ENCODE measurements at regions not wholly inside any gene's neighbourhood (a gene's known extent, or its start where the extent isn't known, plus 50 kb on each side); places are given as distances from the start of the nearest gene placed in this dataset.

DNA sequence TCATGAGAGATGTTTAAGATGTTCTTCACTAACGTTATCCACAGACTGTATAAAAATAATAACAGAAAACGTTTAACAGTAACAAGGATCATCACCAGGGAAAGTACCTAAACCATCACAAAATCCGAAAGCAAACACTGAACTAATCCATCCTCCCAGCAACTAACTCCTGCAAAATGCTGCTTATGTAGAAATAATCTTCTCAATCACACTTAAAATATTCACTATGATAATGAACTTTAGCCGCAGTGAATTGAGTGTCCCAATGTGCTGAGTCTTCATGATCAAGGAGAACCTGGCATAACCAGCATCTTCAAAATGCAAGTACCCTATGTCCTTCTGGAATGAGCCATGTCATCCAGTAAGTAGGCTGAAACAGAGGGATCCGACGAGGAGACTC, 166.1 kb downstream of the LTN1 start:
- no peak for DNase-seq (ENCODE audit: low spot score)

DNA sequence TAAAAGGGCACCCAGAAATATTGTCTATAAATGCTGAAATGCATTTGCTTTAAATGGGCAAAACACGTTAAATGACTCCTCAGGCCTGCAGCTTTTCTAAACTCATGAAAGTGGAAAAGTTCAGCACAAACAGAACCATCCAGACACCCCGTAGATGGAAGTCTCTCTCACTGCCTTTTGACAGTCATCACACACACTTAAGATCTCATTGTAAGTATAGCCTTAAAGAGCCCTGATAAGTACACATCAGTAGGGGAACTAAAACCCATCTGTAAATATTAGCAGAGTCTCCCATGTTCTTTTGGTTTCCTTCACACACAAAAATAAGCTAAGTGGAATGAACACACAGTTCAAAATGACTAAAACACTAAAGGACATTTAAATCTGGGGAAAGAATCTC, 166.7 kb downstream of the LTN1 start:
- no peak for DNase-seq (ENCODE audit: low spot score)

DNA sequence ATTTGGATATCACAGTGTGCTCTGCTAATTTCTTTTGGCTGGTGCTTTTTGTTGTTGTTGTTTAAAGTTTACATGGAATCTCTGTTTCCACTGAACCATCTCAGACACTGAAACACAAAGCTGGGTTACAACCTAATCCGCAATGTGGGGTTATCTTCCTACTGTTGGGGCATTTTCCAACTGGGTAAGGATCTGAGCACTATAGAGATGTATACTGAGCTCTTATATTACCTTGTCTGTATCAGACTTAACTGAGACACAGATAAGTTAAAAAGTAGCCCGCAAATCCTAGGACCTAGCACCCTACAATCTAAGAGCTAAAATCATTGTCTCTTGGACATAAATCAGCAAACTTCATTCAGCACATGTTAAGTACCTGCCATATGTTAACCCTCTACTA, 169.2 kb downstream of the LTN1 start:
- no peak for DNase-seq (ENCODE audit: low spot score)

DNA sequence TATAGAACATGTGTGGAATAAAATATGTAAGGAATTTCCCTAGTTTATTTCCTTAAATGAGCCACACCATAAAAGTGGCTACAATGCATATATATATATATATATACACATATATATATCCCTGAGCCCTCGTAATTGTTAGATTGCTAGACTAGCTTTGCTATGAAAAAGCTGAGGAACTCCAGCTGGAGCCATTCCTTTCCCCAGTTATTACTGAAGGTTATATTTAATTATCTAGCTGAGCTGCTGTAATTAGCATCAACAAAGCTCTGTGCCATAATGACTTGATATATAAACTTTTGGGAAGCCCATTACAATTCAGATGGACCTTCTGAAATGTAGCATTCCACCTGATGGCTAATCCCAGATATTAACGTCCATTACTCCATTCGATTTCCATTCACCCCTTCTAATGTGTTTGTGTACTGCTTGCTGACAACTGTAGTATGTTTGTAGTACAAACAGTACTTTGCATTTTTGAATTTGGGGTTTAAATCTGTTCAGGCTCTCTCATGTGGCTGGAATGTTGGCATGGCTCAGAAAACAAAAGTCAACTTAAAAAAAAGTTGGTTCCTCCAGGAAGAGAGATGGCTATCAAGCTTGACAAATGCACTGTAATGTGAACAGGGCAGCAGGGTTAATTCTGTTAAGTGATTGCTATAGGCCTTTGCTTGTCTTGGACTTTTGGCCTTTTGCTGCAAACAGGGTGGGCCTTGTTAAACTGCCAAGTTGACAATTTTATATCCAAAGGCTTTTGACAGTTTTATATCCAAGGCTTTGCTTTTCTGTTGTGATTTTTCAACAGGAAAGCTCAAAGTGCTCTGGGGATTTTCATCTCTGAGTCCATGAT, 170.0 kb downstream of the LTN1 start:
- DNase-seq (ENCODE audit: low spot score): no peak

DNA sequence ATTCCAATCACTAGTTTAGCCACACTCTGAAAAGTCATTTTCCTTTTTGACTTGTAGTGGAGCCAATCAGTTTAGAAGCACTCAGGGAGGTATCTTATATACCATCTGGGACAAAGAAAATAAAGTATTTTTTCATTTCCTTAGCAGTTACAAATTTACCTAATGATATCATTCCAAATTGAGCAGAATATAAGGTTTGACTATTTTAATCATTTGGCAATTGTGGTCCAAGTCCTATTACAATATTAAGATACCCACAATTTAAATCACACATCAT, 170.6 kb downstream of the LTN1 start:
- no peak for DNase-seq (ENCODE audit: low spot score)

DNA sequence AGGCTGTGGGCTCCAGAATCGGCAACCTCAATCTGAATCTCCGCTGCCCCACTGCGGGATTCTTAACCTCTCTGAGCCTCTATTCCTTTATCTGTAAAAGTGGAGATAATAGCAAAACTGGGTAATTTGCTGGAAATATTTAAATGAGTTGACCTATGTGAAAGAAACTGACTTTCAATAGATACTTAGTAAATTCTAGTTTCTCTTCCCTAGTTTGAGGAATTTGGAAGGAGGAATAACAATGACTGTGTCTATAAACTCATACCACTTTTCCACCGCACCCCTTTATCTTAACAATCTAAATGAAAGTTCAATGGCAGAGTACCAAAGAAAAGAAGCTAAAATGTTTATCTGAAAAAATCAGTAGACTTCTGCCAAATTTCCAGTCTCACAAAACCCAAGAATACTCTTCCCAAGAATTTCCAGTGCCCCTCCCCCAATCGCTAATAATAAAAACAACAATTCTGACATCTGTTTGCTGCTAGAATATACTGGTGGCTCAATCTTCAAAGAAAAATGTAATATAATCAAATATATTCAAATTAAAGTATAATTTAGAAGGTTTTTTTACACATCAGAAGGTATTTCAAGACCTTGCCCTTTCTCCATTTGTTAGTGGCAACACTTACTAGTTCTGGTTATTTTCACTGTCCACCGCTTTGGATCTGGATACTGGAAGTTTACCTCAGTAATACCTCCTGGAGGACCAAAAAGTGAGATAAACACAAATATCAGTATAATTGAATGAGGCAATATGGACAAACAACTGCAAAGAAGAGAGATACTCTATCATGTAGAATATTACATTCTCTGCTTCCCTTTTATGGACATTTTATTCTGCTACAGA, 171.2 kb downstream of the LTN1 start:
- DNase-seq (ENCODE audit: low spot score): no peak

DNA sequence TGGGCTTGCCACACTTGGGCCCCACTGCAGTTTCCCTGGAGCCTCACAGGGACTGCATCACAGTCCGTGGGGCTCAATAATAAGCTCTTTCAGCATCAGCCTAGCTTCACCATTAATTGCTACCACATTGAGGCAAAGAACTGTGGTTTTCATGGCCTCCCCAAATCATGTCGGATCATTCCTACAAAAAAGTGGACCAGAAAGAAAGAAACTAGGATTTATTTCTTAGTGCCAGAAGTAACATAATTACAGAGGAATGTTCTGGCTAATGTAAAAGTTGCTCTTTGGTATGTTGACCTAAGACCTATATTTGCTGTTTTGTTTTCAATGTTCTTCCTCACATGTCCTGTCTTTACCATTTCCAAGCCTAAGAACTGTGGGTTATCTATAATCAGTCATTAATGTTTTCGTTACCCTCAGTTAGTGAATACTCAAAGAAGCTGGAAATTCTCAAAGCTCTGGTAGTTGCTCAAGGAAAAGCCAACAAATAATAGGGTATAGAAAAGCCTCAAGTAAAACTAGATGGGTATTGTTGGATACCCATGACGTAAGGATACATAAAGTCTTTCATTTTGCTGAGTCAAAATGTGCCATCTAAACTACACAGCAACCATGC, 173.9 kb downstream of the LTN1 start:
- no peak for DNase-seq (ENCODE audit: low spot score)

DNA sequence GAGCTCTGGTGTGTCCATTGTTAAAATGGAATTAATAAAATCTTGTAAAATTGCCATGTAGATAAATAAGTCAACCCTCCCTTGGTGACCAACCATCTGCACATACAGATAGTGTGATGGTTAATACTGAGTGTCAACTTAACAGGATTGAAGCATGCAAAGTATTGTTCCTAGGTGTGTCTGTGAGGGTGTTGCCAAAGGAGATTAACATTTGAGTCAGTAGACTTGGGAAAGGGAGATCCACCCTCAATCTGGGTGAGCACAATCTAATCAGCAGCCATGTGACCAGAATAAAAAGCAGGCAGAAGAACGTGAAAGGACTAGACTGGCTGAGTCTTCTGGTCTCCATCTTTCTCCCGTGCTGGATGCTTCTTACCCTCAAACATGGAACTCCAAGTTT, 174.8 kb downstream of the LTN1 start:
- DNase-seq (ENCODE audit: low spot score): no peak

DNA sequence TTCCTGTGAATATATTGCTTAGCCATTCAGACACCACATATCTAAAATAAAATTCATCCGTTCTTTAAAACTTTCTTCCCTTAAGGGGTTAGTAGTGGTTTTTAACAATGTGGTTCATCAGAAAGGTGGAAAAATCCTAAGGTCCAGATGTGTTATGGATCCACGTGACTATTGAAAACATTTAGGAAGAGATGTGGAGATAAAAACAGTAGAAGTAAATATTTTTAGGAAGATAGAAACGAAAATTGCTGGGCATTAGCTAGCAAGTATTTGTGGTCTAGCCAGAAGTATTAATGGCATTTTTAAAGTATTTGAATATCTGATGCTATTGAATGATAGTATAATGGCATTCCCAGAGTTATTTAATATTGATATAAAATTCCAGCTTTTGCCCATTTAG, 180.8 kb downstream of the LTN1 start:
- no peak for DNase-seq (ENCODE audit: low spot score)

DNA sequence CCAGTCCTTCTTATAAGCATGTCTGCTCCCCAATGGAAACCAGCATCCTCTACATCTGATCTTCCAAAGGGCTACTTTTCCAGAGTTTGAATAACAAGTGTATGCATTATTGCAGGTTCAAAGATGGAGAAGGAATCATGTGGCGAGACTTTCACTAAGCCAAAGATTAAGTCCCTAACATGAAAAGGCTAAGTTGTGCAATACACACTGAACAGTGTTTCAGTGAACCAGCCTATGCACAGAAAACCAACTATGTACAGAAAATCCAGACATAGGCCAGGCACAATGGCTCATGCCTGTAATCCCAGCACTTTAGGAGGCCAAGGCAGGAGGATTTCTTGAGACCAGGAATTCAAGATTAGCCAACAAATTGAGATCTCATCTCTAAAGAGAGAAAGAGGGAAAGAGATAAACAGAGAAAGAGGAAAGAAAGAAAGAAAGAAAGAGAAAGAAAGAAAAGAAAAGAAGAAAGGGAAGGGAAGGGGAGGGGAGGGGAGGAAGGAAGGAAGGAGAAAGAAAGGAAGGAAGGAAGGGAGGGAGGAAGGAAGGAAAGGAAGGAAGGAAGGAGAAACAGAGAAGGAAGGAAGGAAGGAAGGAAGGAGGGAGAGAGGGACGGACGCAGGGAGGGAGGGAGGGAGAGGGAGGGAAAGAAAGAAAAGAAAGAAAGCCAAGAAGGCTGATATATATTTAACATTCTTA, 181.7 kb downstream of the LTN1 start:
- no peak for DNase-seq (ENCODE audit: low spot score)

DNA sequence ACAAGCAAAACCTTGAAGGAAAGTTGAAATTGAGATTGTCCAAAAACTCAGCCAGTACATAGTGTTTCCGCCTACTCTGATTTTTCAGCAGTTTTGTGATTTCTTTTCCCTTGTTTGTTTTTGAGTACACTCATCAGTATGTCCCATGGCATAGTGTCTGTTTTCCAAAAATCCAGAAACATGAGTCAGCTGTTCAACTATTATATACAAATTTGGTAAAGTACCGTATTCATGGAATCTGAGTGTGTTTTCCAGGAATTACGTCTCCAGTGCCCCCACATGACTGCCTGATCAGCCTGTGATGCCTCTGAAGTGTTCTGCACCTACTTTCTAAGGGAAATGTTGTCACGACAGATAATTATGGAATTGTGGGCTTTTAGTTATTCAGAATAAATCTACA, 186.8 kb downstream of the LTN1 start:
- DNase-seq (ENCODE audit: low spot score): no peak

DNA sequence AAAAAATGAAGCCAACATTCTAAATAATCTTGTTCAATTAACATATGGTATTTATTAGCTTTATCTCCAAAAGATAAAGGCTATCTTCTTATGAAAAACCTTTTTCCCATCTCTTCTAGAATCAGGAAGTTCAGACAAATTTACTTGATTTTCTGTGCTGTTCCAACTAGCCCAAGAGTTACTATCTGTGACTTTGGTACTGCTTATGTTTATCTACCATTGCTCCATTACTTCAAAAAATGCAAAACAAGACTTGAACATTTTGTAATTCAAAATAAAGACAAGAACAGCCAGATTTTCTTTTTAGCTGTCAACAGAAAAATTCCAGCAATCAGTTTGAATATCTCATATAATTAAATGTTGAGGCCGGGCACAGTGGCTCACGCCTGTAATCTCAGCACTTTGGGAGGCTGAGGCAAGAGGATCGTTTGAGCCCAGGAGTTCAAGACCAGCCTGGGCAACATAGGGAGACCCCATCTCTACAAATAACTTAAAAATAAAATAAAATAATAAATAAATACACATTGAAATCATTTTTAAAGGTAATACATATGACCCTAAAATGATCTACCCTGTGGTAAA, 188.5 kb downstream of the LTN1 start:
- no peak for DNase-seq (ENCODE audit: low spot score)

DNA sequence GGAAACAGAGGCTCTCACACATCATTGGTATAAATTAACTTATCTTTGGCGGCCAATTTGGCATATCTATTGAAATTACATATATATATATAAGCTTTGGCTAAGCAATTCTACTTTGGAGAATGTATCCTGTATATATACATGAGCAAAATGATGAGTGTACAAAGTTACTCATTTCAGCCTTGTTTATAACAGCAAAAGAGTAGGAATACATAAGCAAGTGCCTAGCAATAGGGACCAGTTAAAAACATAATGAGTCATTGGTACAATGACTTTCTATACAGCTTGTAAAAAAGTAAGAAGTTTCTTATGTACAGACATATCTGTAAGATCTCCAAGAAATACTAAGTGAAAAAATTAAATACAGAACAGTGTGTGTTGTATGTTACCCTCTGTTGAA, 190.8 kb downstream of the LTN1 start:
- DNase-seq (ENCODE audit: low spot score): no peak

DNA sequence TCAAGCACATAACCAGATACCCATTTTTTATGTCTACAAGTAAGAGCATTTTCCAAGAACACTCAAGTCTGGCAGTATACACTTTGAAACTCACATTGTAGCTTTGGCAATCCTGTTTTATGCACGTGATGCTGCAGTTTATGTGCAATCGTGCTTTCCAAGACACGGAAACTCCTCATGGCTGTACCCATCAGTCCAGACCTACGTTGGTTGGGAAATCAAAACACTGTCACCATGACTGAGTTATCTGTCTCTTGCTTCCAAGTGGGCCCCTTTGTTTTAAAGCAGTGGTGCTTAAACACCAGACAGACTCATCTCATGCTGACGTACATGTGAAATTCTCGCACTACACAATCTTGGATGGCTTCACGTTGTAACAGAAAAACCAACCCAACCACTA, 192.8 kb downstream of the LTN1 start:
- no peak for DNase-seq (ENCODE audit: low spot score)

DNA sequence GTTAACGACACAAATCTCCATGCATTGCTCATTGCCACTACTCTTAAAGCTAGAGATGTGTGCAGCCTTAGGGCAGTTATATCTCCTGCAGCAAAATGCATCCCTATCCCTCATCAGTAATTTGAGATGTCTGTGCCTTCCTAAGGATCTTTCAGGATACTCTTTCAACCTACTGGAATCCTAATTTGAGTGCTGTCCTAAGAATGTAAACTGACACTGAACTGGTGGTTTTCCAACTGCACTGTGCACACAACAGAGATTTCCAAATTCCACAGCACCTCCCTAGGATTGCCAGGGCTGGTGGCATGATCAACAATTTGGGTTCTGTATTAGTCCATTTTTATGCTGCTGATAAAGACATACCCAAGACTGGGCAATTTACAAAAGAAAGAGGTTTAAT, 193.9 kb downstream of the LTN1 start:
- DNase-seq (ENCODE audit: low spot score): no peak

DNA sequence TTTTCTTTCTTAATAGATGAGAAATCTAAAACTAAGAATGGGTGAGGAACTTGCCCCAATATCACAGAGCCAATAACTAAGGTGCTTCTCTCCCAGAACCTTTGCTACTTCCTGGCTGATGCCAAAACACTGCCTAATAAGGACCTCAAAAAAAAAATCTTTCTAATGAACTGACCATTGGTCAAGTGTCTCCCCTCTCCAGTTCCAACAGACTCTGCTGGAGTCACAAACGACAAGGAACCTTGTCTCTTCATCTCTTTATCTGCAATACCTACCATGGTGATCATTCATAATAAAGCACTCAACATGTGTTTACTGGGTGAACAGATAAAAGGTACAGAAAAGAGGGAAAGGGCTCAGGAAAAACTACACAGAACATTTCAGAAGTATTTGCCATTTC, 197.4 kb downstream of the LTN1 start:
- DNase-seq (ENCODE audit: low spot score): no peak

DNA sequence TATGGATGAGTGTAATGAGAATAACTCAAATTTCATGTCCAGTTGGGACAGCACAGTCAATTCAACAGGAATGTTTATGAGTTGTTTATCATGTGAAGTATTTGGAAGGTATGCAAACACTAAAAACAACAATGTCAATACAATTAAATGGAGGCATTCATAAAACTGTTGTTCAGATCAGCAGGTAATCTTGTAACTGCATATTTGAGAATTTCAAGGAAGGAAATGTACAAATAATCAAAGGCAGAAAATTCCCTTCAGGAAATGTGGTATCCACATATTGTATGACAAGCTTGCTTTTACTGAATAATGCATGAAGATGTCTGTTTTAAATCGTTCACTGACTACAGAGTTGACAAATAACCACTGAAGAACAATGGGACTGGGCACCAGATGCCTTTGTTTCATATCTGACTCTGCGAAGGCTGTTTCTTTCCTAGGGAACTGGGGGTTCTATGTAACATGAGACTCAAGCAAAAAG, 198.3 kb downstream of the LTN1 start:
- no peak for DNase-seq (ENCODE audit: low spot score)

DNA sequence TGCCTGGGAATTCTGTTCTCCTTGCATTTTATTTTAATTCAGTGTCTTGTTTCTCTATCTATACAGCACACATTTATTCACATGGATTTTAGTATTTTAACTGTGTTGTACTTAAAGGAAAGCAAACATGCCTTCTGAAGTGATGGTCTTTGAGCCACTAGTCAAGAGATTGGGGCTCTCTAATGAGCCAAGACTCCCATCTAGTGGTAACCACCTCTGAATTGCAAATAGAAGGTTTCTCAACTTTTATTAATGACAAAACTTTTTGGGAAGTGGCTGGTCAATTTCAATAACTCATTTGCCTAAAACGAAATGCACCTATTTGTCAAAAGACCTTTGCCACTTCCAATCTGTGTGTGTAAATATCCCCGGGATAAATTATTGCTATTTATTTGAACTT, 199.6 kb downstream of the LTN1 start:
- DNase-seq (ENCODE audit: low spot score): no peak

DNA sequence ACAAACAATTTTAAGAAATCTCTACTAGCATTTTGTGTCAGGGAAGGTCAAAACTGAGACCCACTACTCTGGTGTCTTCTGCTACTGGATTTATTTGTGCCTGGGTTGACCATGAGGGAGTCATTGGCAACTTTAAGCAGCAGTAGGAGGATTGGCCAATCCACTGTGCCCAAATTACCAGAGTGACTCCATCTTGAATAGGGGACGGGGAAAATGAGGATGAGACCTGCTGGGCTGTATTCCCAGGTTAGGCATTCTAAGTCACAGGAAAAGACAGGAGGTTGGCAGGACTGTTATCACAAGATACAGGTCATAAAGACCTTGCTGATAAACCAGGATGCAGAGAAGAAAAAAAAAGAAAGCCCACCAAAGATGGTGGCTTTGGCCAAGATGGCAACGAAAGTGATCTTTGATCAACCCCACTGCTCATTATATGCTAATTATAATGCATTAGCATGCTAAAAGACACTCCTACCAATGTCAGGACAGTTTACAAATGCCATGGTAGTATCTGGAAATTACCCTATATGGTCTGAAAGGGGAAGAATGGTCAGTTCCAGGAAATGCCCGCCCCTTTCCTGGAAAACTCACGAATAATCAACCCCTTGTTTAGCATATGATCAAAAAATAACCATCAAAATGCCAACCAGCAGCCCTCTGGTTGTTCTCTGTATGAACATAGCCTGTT, 200.9 kb downstream of the LTN1 start:
- DNase-seq (ENCODE audit: low spot score): no peak

DNA sequence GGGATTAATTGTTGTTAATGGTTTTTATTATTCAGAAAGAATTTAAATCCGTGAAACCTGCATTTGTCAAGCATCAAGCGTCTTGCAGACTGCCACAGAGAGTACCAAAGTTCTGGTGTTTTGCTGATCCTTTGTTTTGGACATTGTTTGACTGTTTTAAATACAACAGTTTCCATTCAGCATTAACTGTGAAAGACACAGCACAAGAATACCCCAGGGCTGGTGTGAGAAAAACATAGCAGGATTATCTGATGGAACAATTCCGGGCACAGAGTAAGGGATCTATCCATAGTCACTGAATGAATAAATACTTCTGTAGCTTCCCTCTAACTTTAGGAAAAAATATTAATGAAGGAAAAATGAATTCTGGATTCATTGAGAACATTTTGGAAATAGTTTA, 202.3 kb downstream of the LTN1 start:
- DNase-seq (ENCODE audit: low spot score): no peak

DNA sequence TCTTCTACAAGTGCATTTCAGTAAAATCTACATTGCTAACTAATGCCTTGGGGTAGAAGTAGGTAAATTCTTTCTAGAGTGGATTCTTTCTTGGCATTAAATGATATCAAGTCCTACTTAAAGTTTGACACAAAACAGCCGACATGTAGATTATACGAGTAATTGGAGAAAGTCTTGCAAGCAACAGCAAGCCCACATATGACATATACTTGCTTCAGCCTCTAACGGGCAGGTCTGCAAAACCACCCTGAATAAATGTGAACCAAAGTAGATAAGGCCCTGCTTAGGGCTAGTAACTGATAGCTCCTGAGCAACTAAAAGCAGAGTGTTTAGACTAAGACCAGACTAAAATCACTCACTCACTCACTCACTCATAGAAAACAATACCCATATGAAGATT, 203.2 kb downstream of the LTN1 start:
- no peak for DNase-seq (ENCODE audit: low spot score)

DNA sequence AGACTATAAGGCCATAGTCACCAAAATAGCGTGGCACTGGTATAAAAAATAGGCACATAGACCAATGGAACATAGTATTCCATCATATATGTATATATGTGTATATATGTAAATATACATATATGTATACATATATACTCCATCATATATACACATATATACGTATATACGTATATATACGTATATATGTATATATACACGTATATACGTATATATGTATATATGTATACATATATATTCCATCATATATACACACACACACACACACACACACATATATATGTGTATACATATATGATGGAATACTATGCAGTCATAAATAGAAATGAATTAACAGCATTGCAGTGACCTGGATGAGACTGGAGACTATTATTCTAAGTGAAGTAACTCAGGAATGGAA, 204.6 kb downstream of the LTN1 start:
- DNase-seq (ENCODE audit: low spot score): no peak
